CD4-positive, alpha-beta T cell (primary cell): ENCODE measurements at regions not wholly inside any gene's neighbourhood (a gene's known extent, or its start where the extent isn't known, plus 50 kb on each side); places are given as distances from the start of the nearest gene placed in this dataset.

Source experiments
- ATAC-seq: fragments of 200-7000 bp; cut with Tn5 transposase; one replicate; pipeline ENCODE4 v1.10.0; 2022; ENCODE audit warnings: mild to moderate bottlenecking; ENCODE audit not compliant: poor library complexity
- CTCF ChIA-PET: fragments of 350-600 bp; sonication (Branson Sonifier 250); formaldehyde crosslinking; loops from one replicate; lab custom pipeline; 2021; ENCODE audit warnings: antibody characterized with exemption, inconsistent platforms; lab: Charles Lee
- POLR2A ChIA-PET: fragments of 350-600 bp; sonication (Branson Sonifier 250); formaldehyde crosslinking; loops from one replicate; lab custom pipeline; 2021; ENCODE audit warnings: antibody characterized with exemption, inconsistent platforms; lab: Charles Lee
- DNase-seq, 14 experiments: peaks; one replicate each; pipeline ENCODE4 v3.0.0-alpha.2; 2013 to 2020; ENCODE audit warnings: mixed read lengths in 2 of 14
- H3K27ac ChIP-seq, 2 donors: one replicate each; pipeline versions ENCODE4 v1.5.1 to v1.7.0; 2013; ENCODE audit warnings: low read length in 2 of 2, low read depth in 1 of 2, mild to moderate bottlenecking in 1 of 2
- H3K27me3 ChIP-seq, 2 experiments: 1 replicate in 1 of 2; 2 replicates in 1 of 2; pipeline versions ENCODE4 v1.6.1 to v1.7.0; 2013; ENCODE audit warnings: low read length in 2 of 2, control low read depth in 1 of 2, mild to moderate bottlenecking in 1 of 2, moderate library complexity in 1 of 2; ENCODE audit not compliant: insufficient read depth in 2 of 2, control insufficient read depth in 1 of 2
- H3K36me3 ChIP-seq: one replicate; pipeline ENCODE4 v1.6.1; 2013; ENCODE audit warnings: low read length, control low read depth; ENCODE audit not compliant: insufficient read depth
- H3K4me1 ChIP-seq: one replicate; pipeline ENCODE4 v1.6.1; 2013; ENCODE audit warnings: low read length, control low read depth; ENCODE audit not compliant: insufficient read depth
- H3K4me3 ChIP-seq: one replicate; pipeline ENCODE4 v1.5.1; 2013; ENCODE audit warnings: mild to moderate bottlenecking, low read length, moderate library complexity
- H3K9me3 ChIP-seq, 2 experiments: 1 replicate in 1 of 2; 2 replicates in 1 of 2; pipeline versions ENCODE4 v1.6.1 to v1.7.0; 2013; ENCODE audit warnings: low read length in 2 of 2, mild to moderate bottlenecking in 2 of 2, control low read depth in 1 of 2, moderate library complexity in 1 of 2; ENCODE audit not compliant: control insufficient read depth in 1 of 2, insufficient read depth in 1 of 2
- H3K27ac Mint-ChIP-seq: one replicate; pipeline ENCODE4 v1.8.0; 2020; ENCODE audit warnings: mixed read lengths
- H3K27me3 Mint-ChIP-seq: one replicate; pipeline ENCODE4 v1.8.0; 2021; ENCODE audit warnings: mixed read lengths
- H3K36me3 Mint-ChIP-seq: one replicate; pipeline ENCODE4 v1.8.0; 2021; ENCODE audit warnings: low read depth, mixed read lengths
- H3K4me1 Mint-ChIP-seq: one replicate; pipeline ENCODE4 v1.8.0; 2021; ENCODE audit warnings: low read depth, mixed read lengths
- H3K4me3 Mint-ChIP-seq: one replicate; pipeline ENCODE4 v1.8.0; 2020; ENCODE audit warnings: mild to moderate bottlenecking, mixed read lengths
- H3K9me3 Mint-ChIP-seq: one replicate; pipeline ENCODE4 v1.8.0; 2020; ENCODE audit warnings: mixed read lengths
- intact Hi-C, 2 experiments: fragments of 100-400 bp; cut with DNase I in 1 of 2; cut with micrococcal nuclease in 1 of 2; formaldehyde crosslinking; loops; one replicate each; pipeline versions ENCODE4 v1.15.1 to v1.9.0; 2023 to 2025; cut with DNase I, micrococcal nuclease
- TF ChIP-seq, protein P1 (sequence below): fragments of 200-600 bp; IDR thresholded peaks from one replicate; pipeline ENCODE4 v1.8.0; 2022; ENCODE audit warnings: antibody characterized with exemption, mild to moderate bottlenecking

DNA sequence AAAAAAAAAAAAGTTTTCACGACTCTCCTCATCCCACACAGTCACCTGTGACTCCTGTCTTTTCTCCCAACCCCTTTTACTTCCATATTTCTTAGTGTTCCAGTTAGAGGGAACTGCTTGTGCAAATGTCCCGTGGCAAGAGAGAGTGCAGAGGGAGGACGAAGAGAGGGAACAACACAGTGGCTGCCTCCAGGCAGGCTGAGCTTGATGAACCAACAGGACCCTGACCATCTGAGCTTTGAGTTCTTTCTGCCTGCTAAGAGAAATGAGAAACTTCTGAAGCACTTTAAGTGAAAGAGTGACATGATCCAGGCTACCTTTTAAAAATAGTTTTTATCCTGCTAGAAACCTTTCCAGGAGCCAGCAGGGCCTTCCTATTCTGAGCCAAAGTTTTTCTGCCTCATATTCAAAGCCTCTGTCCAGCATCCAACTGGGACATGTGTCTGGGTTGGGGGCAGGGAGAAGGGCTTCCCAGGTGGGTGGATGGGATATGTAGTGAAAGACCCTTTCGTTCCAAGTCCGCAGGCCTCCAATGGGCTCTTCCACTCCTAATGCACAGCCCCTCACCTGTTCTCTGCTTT lies 239.9 kb downstream of the OPA1 start:
- peaks cover 6% of the 10 kb centered on the region for H3K27me3 Mint-ChIP-seq
- intact Hi-C loops = no loop called here
- no peaks in the 10 kb centered on the region for H3K36me3 Mint-ChIP-seq
- no peak overlapping the region for H3K27ac ChIP-seq
- H3K9me3 Mint-ChIP-seq = no peaks in the 10 kb centered on the region
- ChIA-PET CTCF (no interaction called here), POLR2A (no interaction called here)
- H3K4me3 Mint-ChIP-seq = no peak overlapping the region
- no peaks in the 10 kb centered on the region for H3K36me3 ChIP-seq
- ATAC-seq (no peak), DNase-seq (no peak)
- TF ChIP-seq, protein P1, sequence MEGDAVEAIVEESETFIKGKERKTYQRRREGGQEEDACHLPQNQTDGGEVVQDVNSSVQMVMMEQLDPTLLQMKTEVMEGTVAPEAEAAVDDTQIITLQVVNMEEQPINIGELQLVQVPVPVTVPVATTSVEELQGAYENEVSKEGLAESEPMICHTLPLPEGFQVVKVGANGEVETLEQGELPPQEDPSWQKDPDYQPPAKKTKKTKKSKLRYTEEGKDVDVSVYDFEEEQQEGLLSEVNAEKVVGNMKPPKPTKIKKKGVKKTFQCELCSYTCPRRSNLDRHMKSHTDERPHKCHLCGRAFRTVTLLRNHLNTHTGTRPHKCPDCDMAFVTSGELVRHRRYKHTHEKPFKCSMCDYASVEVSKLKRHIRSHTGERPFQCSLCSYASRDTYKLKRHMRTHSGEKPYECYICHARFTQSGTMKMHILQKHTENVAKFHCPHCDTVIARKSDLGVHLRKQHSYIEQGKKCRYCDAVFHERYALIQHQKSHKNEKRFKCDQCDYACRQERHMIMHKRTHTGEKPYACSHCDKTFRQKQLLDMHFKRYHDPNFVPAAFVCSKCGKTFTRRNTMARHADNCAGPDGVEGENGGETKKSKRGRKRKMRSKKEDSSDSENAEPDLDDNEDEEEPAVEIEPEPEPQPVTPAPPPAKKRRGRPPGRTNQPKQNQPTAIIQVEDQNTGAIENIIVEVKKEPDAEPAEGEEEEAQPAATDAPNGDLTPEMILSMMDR = no peak
- peaks cover 0 to 7% of the 10 kb centered on the region in 2 experiments for H3K9me3 ChIP-seq
- peaks cover 0 to 4% of the 10 kb centered on the region in 2 experiments for H3K27me3 ChIP-seq
- no peak overlapping the region for H3K27ac Mint-ChIP-seq
- H3K4me1 ChIP-seq = no peaks in the 10 kb centered on the region
- no peaks in the 10 kb centered on the region for H3K4me1 Mint-ChIP-seq
- H3K4me3 ChIP-seq = no peak overlapping the region

DNA sequence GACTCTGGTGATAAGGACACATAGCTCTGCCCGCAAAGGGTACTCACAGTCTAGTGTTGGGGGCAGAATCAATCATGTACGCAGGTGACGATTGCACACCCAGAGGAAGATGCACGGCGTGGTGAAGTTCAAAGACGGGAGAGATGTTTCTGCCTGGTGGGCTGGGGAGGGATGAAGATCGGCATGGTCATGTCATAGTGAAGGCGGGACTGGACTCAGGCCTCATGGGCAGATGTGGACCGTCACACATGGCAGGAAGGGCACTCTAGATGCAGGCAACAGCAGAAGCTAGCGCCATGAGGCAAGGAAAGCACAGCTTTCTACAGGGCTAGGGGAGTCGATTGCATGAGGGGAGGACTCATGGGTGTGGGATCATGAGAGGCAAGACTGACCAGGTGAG lies 240.6 kb downstream of the OPA1 start:
- Mint-ChIP-seq H3K36me3 (no peaks in the 10 kb centered on the region), H3K27me3 (peaks cover 6% of the 10 kb centered on the region), H3K9me3 (no peaks in the 10 kb centered on the region), H3K4me3 (no peak overlapping the region), H3K27ac (no peak overlapping the region), H3K4me1 (no peaks in the 10 kb centered on the region)
- ChIA-PET CTCF (no interaction called here), POLR2A (no interaction called here)
- H3K27me3 ChIP-seq = peaks cover 0 to 4% of the 10 kb centered on the region in 2 experiments
- no peak overlapping the region for H3K4me3 ChIP-seq
- no peak for ATAC-seq
- no peak overlapping the region for H3K27ac ChIP-seq
- no peak for DNase-seq
- H3K4me1 ChIP-seq = no peaks in the 10 kb centered on the region
- intact Hi-C loops = no loop called here
- TF ChIP-seq, protein P1 = no peak
- peaks cover 0 to 7% of the 10 kb centered on the region in 2 experiments for H3K9me3 ChIP-seq
- H3K36me3 ChIP-seq = no peaks in the 10 kb centered on the region

DNA sequence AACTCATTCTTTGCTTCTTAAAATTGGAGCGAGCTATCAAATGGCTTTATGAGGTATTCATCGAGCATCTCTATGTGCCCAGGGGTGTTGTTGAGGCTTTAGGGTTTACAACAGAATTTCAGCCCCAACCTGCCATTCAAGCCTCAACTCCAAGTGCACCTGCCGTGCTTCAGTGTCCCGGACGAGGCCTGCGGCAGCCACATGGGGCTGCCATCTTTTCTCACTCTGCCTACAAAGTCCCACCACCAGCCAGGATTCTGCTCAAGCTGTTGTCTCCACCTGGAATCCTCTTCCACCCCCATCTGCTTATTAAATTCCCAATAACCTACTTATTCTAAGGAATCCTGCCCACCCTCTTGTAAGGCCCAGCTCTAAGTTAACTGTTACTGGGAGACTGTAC lies 242.4 kb downstream of the OPA1 start:
- no peak overlapping the region for H3K4me3 ChIP-seq
- Mint-ChIP-seq H3K27ac (no peak overlapping the region), H3K4me1 (no peaks in the 10 kb centered on the region), H3K27me3 (peaks cover 11% of the 10 kb centered on the region), H3K36me3 (no peaks in the 10 kb centered on the region), H3K4me3 (no peak overlapping the region), H3K9me3 (no peaks in the 10 kb centered on the region)
- POLR2A ChIA-PET = no interaction called here
- no peak for DNase-seq
- H3K9me3 ChIP-seq = peaks cover 0 to 6% of the 10 kb centered on the region in 2 experiments
- no peak overlapping the region for H3K27ac ChIP-seq
- H3K4me1 ChIP-seq = no peaks in the 10 kb centered on the region
- no peak for ATAC-seq
- peaks cover 0 to 4% of the 10 kb centered on the region in 2 experiments for H3K27me3 ChIP-seq
- TF ChIP-seq, protein P1 = no peak
- no peaks in the 10 kb centered on the region for H3K36me3 ChIP-seq
- CTCF ChIA-PET = no interaction called here
- intact Hi-C loops = no loop called here
